ENCODE measurements at regions not wholly inside any gene's neighbourhood (a gene's known extent, or its start where the extent isn't known, plus 50 kb on each side); places are given as distances from the start of the nearest gene placed in this dataset.

- TF ChIP-seq CTCF (IDR thresholded peaks at IDR 0.05) (no peak), EP300 (IDR thresholded peaks at IDR 0.05) (no peak), POLR2AphosphoS5 (IDR thresholded peaks at IDR 0.05) (no peak), POLR2A (IDR thresholded peaks at IDR 0.05) (no peak)
- no peaks in the 10 kb centered on the region for H3K4me1 ChIP-seq
- no peak overlapping the region for H3K27ac ChIP-seq
- WGBS, 2 donors (ENCODE audit: low coverage in 1 of 2), result 58 to 93% methylated on average over 1 of the region's 1 CpG
- no peaks in the 10 kb centered on the region for H3K36me3 ChIP-seq
- H3K27me3 ChIP-seq, result no peaks in the 10 kb centered on the region
- peaks cover 0 to 5% (median 0%) of the 10 kb centered on the region in 3 donors for H3K9me3 ChIP-seq
- ATAC-seq, result no peak
- no peak overlapping the region for H3K4me3 ChIP-seq
Observed at GRCh38 chr3:834679-835078, 258.1 kb upstream of the CNTN6 start.

- Histone ChIP-seq H3K9me3 (peaks cover 0 to 5% (median 0%) of the 10 kb centered on the region in 3 donors), H3K36me3 (no peaks in the 10 kb centered on the region), H3K27ac (no peak overlapping the region), H3K4me1 (no peaks in the 10 kb centered on the region), H3K4me3 (no peak overlapping the region), H3K27me3 (no peaks in the 10 kb centered on the region)
- 81 to 93% methylated on average over 4 of the region's 4 CpGs for WGBS, 2 donors (ENCODE audit: low coverage in 1 of 2)
- ATAC-seq, result no peak
- no peak for TF ChIP-seq EP300 (IDR thresholded peaks at IDR 0.05)
- TF ChIP-seq POLR2AphosphoS5 (IDR thresholded peaks at IDR 0.05), result no peak
- no peak for TF ChIP-seq CTCF (IDR thresholded peaks at IDR 0.05)
- TF ChIP-seq POLR2A (IDR thresholded peaks at IDR 0.05), result no peak
Observed at GRCh38 chr3:835096-835495, 257.7 kb upstream of the CNTN6 start.

GRCh38 chr3:839981-840380 is 252.8 kb upstream of the CNTN6 start:
- Histone ChIP-seq H3K27ac (no peak overlapping the region), H3K4me3 (no peak overlapping the region), H3K27me3 (no peaks in the 10 kb centered on the region), H3K4me1 (no peaks in the 10 kb centered on the region), H3K9me3 (no peaks in the 10 kb centered on the region), H3K36me3 (no peaks in the 10 kb centered on the region)
- no peak for TF ChIP-seq POLR2A (IDR thresholded peaks at IDR 0.05)
- no peak for TF ChIP-seq POLR2AphosphoS5 (IDR thresholded peaks at IDR 0.05)
- no peak for TF ChIP-seq EP300 (IDR thresholded peaks at IDR 0.05)
- TF ChIP-seq CTCF (IDR thresholded peaks at IDR 0.05), result no peak
- ATAC-seq, result no peak
- WGBS, 2 donors (ENCODE audit: low coverage in 1 of 2), result 35 to 67% methylated on average over 1 of the region's 1 CpG

GRCh38 chr3:851098-851790 is 241.6 kb upstream of the CNTN6 start:
- H3K9me3 ChIP-seq, result no peaks in the 10 kb centered on the region
- TF ChIP-seq POLR2A (IDR thresholded peaks at IDR 0.05) (no peak), CTCF (IDR thresholded peaks at IDR 0.05) (no peak), EP300 (IDR thresholded peaks at IDR 0.05) (no peak), POLR2AphosphoS5 (IDR thresholded peaks at IDR 0.05) (no peak)
- no peaks in the 10 kb centered on the region for H3K36me3 ChIP-seq
- WGBS, 2 donors (ENCODE audit: low coverage in 1 of 2), result 41 to 67% methylated on average over 4 of the region's 5 CpGs
- no peaks in the 10 kb centered on the region for H3K27me3 ChIP-seq
- H3K27ac ChIP-seq, result no peak overlapping the region
- no peak for ATAC-seq
- no peaks in the 10 kb centered on the region for H3K4me1 ChIP-seq
- no peak overlapping the region for H3K4me3 ChIP-seq

GRCh38 chr3:852033-852432 is 240.8 kb upstream of the CNTN6 start:
- no peak for TF ChIP-seq POLR2A (IDR thresholded peaks at IDR 0.05)
- no peak for TF ChIP-seq POLR2AphosphoS5 (IDR thresholded peaks at IDR 0.05)
- TF ChIP-seq EP300 (IDR thresholded peaks at IDR 0.05), result no peak
- Histone ChIP-seq H3K27ac (no peak overlapping the region), H3K27me3 (no peaks in the 10 kb centered on the region), H3K36me3 (no peaks in the 10 kb centered on the region), H3K9me3 (no peaks in the 10 kb centered on the region), H3K4me3 (no peak overlapping the region), H3K4me1 (no peaks in the 10 kb centered on the region)
- no peak for ATAC-seq
- 50 to 100% methylated on average over 1 of the region's 4 CpGs for WGBS, 2 donors (ENCODE audit: low coverage in 1 of 2)

Data from gastroesophageal sphincter (tissue), 4 donors.